HK-2 (cell line): ENCODE measurements at regions not wholly inside any gene's neighbourhood (a gene's known extent, or its start where the extent isn't known, plus 50 kb on each side); places are given as distances from the start of the nearest gene placed in this dataset.
"Not testable (repeated sequence)": the region's sequence is repeated elsewhere in the genome, so short reads cannot be mapped to it uniquely, and the experiment has no call there.

Experiments used
- DNase-seq: peaks from one replicate; pipeline ENCODE4 v3.0.0-alpha.2; 2018; ENCODE audit not compliant: unreplicated experiment

GRCh38 chr16:66206363-66206762 is 160.1 kb upstream of the CDH5 start:
- DNase-seq, result no peak

- DNase-seq, result no peak
These were observed 160.9 kb upstream of the CDH5 start for GRCh38 chr16:66205287-66206231.

- no peak for DNase-seq
These were observed 161.7 kb upstream of the CDH5 start for GRCh38 chr16:66204756-66205155.

- no peak for DNase-seq
These were observed 163.0 kb upstream of the CDH5 start for GRCh38 chr16:66203476-66203875.

GRCh38 chr16:66199189-66199588 is 167.3 kb upstream of the CDH5 start:
- DNase-seq, result no peak

GRCh38 chr16:66198641-66199040 is 167.8 kb upstream of the CDH5 start:
- DNase-seq, result no peak

GRCh38 chr16:66197668-66198278 is 168.7 kb upstream of the CDH5 start:
- no peak for DNase-seq

GRCh38 chr16:66196770-66197169 is 169.7 kb upstream of the CDH5 start:
- no peak for DNase-seq

- DNase-seq, result no peak
These were observed 171.6 kb upstream of the CDH5 start for GRCh38 chr16:66194866-66195265.

GRCh38 chr16:66193543-66194229 is 172.8 kb upstream of the CDH5 start:
- DNase-seq, result no peak

GRCh38 chr16:66190411-66190810 is 176.1 kb upstream of the CDH5 start:
- no peak for DNase-seq

GRCh38 chr16:66189951-66190350 is 176.5 kb upstream of the CDH5 start:
- no peak for DNase-seq

- no peak for DNase-seq
These were observed 177.4 kb upstream of the CDH5 start for GRCh38 chr16:66188917-66189725.

- DNase-seq, result no peak
These were observed 180.2 kb upstream of the CDH5 start for GRCh38 chr16:66186251-66186785.

- no peak for DNase-seq
These were observed 183.9 kb upstream of the CDH5 start for GRCh38 chr16:66182592-66182991.

GRCh38 chr16:66176731-66177130 is 189.8 kb upstream of the CDH5 start:
- DNase-seq, result no peak

GRCh38 chr16:66176111-66176510 is 190.4 kb upstream of the CDH5 start:
- DNase-seq, result no peak

GRCh38 chr16:66175636-66176035 is 190.9 kb upstream of the CDH5 start:
- DNase-seq, result no peak

GRCh38 chr16:66175058-66175457 is 191.4 kb upstream of the CDH5 start:
- no peak for DNase-seq

- DNase-seq, result not testable (repeated sequence)
These were observed 192.7 kb upstream of the CDH5 start for GRCh38 chr16:66173796-66174195.

GRCh38 chr16:66173181-66173580 is 193.3 kb upstream of the CDH5 start:
- DNase-seq, result not testable (repeated sequence)
